ENCODE measurements at regions not wholly inside any gene's neighbourhood (a gene's known extent, or its start where the extent isn't known, plus 50 kb on each side); places are given as distances from the start of the nearest gene placed in this dataset.

- Histone ChIP-seq H3K4me3 (no peak overlapping the region), H3K9me3 (no peaks in the 10 kb centered on the region), H3K4me1 (no peaks in the 10 kb centered on the region), H3K27me3 (no peaks in the 10 kb centered on the region), H3K36me3 (no peaks in the 10 kb centered on the region), H3K27ac (no peak overlapping the region)
- intact Hi-C loops (cut with DNase I) = no loop called here
- no peak for TF ChIP-seq CTCF (IDR thresholded peaks at IDR 0.05)
- no peak for DNase-seq
- ATAC-seq = no peak
Measured at GRCh38 chr4:30844861-30845582, 124.9 kb downstream of the PCDH7 start.

GRCh38 chr4:30847167-30847566 lies 127.0 kb downstream of the PCDH7 start:
- H3K27ac ChIP-seq = no peak overlapping the region
- ATAC-seq (no peak), DNase-seq (no peak)
- H3K36me3 ChIP-seq = no peaks in the 10 kb centered on the region
- no peak overlapping the region for H3K4me3 ChIP-seq
- intact Hi-C loops (cut with DNase I) = no loop called here
- no peak for TF ChIP-seq CTCF (IDR thresholded peaks at IDR 0.05)
- H3K9me3 ChIP-seq = no peaks in the 10 kb centered on the region
- H3K27me3 ChIP-seq = no peaks in the 10 kb centered on the region
- no peaks in the 10 kb centered on the region for H3K4me1 ChIP-seq

GRCh38 chr4:30847958-30848357 lies 127.8 kb downstream of the PCDH7 start:
- no peak for TF ChIP-seq CTCF (IDR thresholded peaks at IDR 0.05)
- DNase-seq (no peak), ATAC-seq (no peak)
- H3K27me3 ChIP-seq = no peaks in the 10 kb centered on the region
- H3K36me3 ChIP-seq = no peaks in the 10 kb centered on the region
- H3K4me3 ChIP-seq = no peak overlapping the region
- intact Hi-C loops (cut with DNase I) = no loop called here
- H3K4me1 ChIP-seq = no peaks in the 10 kb centered on the region
- H3K27ac ChIP-seq = no peak overlapping the region
- no peaks in the 10 kb centered on the region for H3K9me3 ChIP-seq

- intact Hi-C loops (cut with DNase I) = no loop called here
- Histone ChIP-seq H3K27ac (no peak overlapping the region), H3K27me3 (no peaks in the 10 kb centered on the region), H3K4me1 (no peaks in the 10 kb centered on the region), H3K4me3 (no peak overlapping the region), H3K36me3 (no peaks in the 10 kb centered on the region), H3K9me3 (no peaks in the 10 kb centered on the region)
- ATAC-seq = no peak
- no peak for TF ChIP-seq CTCF (IDR thresholded peaks at IDR 0.05)
- no peak for DNase-seq
Measured at GRCh38 chr4:30854531-30854930, 134.4 kb downstream of the PCDH7 start.

GRCh38 chr4:30855232-30855631 lies 135.1 kb downstream of the PCDH7 start:
- no peak for TF ChIP-seq CTCF (IDR thresholded peaks at IDR 0.05)
- intact Hi-C loops (cut with DNase I) = no loop called here
- ATAC-seq = no peak
- H3K9me3 ChIP-seq = no peaks in the 10 kb centered on the region
- no peaks in the 10 kb centered on the region for H3K27me3 ChIP-seq
- no peak overlapping the region for H3K27ac ChIP-seq
- no peak overlapping the region for H3K4me3 ChIP-seq
- no peak for DNase-seq
- H3K4me1 ChIP-seq = no peaks in the 10 kb centered on the region
- no peaks in the 10 kb centered on the region for H3K36me3 ChIP-seq
